Stimulated activated CD4-positive, alpha-beta T cell treated with anti-CD3 and anti-CD28 coated beads, Interleukin-15, amount 100 ng/mL, for 48 hours (primary cell): ENCODE measurements at regions not wholly inside any gene's neighbourhood (a gene's known extent, or its start where the extent isn't known, plus 50 kb on each side); places are given as distances from the start of the nearest gene placed in this dataset.
"Not testable (repeated sequence)": the region's sequence is repeated elsewhere in the genome, so short reads cannot be mapped to it uniquely, and the experiment has no call there.

ENCODE experiments used
- DNase-seq, 2 donors: peaks; one replicate each; pipeline ENCODE4 v3.0.0-alpha.2; 2020; ENCODE audit warnings: low read depth in 2 of 2

DNA sequence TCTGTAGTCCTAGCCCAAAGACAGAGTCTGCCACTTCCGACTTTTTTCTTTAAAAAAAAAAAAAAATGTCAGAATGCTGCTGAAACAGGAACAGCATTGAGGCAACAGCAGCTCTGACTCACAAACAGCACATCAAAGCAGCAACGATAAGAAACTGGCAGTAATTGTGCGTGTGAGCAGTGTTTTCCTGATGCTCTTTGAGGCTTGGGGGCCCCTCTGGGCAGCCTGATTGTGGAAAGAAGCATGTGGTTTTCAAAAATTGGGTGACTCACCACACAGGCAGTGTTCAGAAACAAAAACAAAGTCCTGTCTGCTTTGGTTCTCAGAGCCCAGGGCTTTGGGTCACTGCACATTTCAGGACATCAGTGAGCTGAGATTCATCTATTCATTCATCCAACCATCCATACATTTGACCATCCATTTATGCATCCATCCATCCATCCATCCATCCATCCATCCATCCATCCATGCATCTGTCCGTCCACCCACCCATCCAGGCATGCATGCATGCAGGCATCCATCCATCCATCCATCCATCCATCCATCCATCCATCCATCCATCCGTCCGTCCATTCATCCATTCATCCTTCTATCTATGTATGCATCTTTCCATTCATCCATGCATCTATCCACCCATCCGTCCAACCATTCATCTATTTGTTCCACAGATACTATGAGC lies 308.4 kb downstream of the RPLP1 start:
- DNase-seq: peak; percentile 74 to 83

DNA sequence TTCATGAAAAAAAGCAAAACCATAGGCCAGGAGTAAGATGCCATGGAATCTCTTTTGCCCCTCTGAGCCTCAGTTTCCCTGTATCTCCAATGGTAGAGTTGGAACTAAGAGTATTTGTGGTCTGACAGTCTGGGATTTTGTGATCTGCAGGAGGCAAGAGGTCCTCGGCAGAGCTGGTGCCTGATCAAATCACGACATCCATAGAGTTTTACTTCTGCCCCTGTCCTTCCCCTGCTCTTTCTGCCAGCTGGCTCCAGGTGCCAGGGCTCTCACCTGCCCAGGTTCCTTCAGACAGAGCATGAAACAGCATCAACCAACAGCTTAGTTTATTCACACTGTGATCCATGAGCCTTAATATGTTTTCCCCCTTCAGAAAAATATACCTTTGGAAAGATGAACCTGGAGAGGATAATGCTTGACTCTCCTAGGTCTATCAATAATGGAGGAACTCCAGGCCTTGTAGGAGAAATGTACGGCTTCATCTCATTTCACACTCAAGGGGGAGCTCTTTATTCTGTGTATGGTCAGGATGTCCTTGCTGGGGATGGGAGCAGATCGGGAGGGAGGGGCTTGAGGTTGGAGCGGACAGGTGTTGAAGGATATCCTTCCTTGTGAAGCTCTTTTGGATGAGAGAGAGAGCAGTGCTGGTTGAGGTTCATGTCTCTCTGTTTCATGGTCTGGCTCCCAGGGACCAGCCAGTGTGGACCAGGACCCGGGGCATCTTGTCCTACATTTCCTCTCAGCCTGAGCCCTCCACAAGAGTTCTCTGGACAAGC lies 309.9 kb downstream of the RPLP1 start:
- DNase-seq: no peak

DNA sequence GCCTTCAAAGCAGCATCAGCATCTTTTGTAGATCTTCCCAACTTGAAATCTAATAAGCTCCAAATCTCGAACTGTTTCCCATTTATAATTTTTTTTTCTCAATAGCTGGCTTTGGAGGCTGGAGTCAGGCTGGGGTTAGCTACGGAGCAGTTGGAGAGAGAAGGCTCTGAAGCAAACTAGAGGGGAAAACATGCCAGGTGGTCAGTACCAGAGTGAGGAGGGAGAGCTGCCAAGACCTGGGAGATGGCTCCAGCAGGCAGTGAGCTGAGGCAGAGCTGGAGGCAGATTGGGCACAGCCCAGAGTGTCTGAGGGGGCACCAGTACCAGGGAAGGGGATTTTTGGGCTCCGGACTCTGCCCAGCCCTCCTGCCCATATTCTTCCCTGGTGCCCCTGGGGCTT lies 311.2 kb downstream of the RPLP1 start:
- DNase-seq: no peak

DNA sequence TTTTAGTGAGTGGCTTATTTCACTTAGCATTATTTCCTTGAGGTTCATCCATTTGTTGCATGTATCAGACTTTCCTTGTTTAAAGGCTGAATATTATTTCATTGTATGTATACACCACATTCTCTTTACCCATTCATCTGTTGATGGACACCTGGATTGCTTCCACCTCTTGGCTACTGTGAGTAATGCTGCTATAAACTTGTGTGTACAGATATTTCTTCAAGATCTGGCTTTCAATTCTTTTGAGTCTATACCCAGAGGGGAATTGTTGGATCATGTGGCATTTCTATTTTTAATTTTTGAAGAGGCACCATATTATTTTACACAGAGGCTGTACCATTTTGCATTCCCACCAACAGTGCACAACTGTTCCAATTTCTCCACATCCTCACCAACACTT lies 313.5 kb downstream of the RPLP1 start:
- DNase-seq: no peak

DNA sequence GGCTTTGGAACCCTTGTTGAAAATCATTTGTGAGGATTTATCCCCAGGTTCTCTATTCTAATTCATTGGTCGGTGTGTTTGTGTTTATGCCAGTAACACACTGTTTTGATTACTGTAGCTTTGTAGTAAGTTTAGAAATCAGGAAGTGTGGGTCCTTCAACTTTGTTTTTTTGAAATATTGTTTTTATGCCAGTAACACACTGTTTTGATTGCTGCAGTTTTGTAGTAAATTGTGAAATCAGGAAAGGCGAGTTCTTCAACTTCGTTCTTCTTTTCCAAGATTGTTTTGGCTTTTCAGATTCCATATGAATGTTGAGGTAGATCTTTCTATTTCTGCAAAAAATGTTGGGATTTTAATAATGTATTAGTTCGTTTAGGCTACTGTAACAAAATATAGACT lies 314.6 kb downstream of the RPLP1 start:
- no peak for DNase-seq

DNA sequence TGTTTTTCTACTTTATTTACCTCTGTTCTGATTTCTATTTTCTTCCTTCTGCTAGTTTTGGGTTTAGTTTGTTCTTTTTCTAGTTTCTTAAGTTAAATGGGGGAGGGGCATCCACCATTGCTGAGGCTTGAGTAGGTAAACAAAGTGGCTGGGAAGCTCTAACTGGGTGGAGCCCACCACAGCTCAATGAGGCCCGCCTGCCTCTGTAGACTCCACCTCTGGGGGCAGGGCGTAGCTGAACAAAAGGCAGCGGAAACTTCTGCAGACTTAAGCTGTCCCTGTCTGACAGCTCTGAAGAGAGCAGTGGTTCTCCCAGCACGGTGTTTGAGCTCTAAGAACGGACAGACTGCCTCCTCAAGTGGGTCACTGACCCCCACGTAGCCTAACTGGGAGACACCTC lies 316.7 kb downstream of the RPLP1 start:
- not testable (repeated sequence) for DNase-seq

DNA sequence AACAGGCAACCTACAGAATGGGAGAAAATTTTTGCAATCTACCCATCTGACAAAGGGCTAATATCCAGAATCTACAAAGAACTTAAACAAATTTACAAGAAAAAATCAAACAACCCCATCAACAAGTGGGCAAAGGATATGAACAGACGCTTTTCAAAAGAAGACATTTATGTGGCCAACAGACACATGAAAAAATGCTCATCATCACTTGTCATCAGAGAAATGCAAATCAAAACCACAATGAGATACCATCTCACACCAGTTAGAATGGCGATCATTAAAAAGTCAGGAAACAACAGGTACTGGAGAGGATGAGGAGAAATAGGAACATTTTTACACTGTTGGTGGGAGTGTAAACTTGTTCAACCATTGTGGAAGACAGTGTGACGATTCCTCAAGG lies 321.6 kb downstream of the RPLP1 start:
- DNase-seq: not testable (repeated sequence)

DNA sequence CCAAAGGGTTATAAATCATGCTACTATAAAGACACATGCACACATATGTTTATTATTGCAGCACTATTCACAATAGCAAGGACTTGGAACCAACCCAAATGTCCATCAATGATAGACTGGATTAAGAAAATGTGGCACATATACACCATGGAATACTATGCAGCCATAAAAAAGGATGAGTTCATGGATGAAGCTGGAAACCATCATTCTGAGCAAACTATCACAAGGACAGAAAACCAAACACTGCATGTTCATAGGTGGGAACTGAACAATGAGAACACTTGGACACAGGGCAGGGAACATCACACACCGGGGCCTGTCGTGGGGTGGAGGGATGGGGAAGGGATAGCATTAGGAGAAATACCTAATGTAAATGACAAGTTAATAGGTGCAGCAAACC lies 322.1 kb downstream of the RPLP1 start:
- DNase-seq: not testable (repeated sequence)

DNA sequence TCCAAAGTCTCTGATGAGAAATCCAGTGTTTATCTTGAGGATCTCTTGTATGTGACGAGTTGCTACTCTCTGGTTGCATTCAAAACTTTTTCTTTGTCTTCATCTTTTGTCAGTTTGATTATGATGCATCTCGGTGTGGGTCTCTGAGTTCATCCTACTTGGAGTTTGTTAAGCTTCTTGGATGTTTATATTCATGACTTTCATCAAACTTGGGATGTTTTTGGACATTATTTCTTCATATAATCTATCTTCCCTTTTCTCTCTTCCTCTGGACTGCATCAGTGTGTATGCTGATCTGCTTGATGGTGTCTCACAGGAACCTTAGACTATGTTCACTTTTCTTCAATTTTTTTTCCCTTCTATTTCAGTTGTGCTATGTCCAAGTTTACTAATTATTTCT lies 320.4 kb downstream of the TLE3 start:
- no peak for DNase-seq

DNA sequence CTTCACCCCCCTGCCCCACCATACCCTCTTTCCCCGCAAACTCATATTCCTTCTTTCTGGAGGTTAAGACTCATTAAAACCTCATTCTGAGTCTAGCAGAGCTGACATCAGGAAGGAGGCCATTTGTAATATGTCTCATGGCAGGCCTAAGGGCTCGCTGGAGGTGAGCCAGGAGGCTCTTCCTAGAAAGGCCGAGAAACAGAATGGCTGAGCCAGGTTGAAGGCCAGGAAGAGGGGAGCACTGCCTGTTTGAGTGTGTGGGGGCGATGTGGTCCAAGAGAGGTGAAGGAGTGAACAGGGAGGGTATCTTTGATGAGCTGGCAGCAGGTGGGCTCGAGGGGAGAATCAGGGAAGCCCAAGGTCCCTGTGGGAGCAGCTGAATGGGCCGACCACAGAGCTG lies 317.3 kb downstream of the TLE3 start:
- no peak for DNase-seq

DNA sequence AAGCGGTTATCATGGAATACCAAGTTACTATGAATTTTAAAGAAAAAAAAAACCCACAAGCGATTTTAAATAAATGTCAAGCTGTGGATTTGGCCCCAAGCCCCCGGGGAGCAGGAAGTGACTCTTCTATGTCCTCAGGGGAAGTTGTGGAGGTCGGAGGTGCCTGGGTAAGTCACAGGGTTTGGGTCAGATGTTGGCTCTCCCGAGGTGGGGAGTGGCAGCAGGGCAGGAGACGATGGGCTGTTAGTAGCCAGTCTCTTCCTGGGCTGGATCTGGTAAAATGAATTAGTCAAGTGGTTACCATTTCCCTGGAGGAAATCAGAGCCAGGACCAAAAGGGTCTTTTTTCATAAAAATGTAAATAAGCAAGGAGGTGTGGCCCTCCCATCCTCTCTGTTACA lies 316.7 kb downstream of the TLE3 start:
- DNase-seq: no peak

DNA sequence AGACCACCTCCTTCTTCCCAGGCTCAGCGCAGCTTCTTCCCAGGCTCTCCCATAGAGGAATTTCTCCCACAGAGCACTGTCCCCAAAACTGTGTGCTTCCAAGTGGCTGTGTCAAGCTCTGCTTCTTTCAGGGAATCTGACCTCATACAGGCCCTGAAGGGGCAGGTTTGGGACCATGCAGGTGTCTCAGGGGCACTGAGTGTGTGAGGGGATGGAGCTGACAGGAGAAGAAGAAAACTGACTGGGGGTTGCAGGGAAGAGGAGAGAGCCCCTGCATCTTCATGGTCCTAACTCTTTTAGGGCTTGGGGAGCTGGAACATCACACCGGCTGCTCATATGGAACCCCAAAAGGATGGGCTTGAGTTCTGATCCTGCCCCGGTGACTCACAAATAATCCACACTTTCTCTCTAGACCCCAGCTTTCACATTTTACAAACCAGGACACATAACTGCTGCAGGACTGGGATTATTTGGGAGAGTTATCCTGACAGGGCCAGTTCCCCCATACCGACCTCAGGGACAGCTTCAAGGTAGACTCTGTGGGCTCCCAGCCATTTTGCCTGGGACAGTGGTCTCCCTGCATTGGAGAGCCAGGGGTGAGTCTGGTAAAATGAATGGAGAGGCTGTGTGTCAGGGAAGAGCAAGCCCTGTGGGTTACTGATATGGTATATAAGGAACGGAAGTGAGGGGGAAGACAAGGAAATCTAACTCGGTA lies 316.1 kb downstream of the TLE3 start:
- DNase-seq: no peak

DNA sequence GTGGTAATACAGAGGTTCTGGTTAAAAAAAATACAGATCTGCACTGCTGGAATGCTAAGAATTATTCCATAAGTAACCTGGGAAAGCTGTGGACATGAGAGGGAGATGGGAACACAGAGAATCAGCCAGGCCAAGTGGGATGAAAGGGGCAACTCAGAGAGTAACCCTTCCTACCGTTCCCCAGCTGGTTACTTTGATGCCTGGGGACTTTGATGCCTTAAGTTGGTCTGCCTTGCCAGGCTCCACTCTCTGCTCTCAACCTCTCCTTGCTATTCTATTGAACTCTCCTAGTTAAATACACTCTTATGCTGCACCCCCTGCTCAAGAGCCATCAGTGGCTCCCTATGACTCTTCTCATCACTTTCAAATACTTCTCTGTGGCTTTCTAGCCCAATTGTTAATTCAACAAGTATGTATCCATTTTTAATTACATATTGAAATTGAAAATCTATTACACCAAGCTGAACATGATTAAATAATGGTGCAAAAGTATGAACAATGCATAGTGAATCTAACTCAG lies 315.5 kb downstream of the TLE3 start:
- no peak for DNase-seq

DNA sequence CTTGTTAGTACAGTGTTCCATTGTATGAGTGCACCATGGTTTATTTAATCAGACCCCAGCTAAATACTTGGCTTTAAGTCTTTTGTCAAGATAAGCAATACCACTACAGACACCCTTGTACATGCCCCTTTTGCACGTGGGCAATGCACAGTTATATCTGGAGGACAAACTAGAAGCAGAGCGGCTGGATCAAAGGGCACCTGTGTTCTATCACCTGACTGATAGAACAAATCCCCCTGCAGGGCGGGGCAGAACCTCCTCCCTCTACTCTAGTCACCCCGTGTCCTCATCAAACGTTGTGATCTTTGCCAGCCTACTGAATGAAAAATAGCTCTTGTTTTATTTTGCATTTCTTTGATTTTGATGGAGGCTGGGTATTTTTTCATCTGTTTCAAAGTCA lies 314.9 kb downstream of the TLE3 start:
- DNase-seq: no peak

DNA sequence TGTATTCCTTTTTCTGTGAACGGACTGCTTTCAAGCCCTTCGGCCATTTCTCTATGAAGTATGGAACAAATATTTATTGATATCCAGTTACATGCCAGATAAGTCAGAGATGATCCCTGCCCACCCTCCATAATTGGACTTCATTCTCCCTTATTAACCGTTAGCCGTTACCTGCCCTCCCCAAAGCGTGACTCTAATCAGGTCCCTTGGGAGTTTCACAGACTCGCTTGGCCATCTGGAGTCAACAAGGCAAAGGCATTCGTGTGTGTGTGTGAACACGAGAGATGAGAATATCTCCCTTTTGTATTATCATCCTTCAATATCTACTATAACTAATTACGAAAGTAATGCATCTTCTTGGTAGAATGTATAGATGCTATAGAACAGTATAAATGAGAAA lies 314.5 kb downstream of the TLE3 start:
- DNase-seq: no peak

DNA sequence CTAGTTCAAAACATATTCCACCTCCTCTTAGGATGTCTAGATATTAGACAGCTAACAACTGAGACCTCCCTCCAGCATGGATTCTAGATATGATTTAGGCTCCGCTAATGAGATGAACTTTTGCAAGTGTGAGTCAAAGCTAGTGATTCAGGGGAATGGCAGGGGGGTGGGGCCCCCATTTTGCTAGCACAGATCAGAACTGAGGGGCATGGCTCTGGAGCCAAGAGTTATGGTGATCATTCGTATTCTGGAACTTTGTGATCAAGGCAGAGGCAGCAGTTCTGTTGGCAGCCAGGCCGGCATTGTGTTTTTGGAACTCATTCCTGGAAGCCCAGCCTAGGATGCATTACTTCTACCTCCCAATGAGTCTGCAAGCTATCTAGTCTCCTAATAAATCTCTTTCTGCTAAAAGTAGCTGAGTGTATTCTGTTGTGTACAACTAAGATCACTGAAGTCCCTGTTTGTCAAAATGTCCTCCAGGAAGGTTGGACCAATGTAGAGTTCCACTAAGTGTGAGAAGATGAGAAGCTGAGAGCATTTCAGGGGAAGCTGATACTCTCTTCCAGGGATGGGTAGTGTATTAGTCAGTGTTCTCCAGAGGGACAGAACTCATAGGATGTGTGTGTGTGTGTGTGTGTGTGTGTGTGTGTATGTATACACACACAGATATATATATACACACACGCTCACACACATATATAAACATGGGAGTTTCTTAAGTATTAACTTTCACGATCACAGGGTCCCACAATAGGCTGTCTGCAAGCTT lies 312.7 kb downstream of the TLE3 start:
- DNase-seq: no peak

DNA sequence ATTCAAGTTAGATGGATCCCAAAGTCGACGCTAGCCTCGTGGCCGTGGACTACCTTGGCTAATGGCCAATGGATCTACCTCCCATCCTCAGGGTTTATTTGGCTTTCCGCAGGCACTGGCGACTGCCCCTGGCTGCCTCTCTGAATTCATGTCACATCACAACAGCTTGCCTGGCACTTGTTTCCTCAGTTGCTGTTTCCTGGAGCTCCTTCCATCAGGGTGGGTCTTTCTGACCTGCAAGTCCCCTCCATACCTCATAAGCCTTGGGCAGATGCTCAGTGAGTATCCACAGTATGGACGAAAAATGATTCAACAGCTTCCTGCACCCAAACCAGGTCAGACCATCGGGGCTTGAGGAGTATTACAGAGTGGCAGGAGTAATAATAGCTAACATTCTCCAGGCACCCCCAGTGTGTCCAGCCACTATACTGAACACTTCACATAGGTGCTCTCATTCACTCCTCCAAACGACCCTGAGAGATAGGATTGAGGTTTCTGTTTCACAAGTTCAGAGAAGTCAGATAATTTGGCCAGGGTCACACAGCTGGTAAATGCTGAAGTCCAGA lies 311.5 kb downstream of the TLE3 start:
- no peak for DNase-seq

DNA sequence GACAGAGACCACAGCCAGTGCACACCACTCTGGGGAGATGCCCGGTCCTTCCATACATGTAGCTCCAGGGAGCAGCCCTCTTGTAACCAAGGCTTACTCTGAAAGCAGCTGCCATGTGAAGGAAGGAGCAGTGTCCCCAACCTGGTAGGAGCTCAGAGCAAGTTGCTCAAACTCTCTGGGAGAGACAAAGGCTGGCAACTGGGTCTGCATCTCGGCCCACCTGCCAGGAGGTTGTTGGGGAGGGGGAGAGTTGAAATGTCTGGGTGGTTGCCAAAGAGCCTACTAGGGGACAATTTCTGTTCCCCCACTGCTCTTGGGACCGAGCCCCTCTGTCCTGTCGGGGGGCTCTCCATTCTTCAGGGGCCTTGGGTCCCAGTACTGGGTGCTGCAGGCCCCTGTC lies 309.9 kb downstream of the TLE3 start:
- no peak for DNase-seq

DNA sequence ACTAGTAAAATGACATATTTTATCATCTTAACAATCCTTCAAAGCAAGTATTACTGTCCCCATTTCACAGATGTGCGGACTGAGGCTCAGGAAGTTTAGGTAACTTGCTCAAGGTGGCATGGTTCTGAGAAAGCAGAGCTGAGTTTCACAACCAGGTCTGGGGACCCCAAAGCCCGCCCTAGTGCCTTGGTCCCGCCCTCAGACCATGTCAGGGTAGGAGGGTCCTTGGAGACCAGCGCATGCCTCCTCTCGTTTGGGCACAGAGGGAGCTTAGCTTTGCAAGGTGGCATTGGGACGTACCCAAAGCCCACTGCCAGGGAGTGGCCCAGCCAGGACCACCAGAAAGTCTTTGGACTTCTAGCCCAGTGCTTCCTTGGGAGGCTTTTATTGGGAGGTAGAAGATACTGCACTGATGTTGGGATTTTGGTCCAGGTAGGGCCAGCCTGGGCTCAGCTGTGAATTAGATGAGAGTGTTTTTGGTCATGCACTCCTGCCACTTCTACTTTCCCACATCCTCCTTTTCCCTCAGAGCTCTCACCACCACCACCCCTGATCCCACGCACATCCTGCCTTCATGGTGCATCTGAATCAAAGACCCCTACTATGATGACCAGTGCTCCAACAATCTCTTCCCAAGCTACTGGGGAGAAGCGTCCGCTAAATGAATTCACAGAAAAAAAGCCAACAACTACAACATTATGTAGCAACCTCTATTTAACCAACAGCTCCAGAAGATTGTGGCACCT lies 307.9 kb downstream of the TLE3 start:
- no peak for DNase-seq

DNA sequence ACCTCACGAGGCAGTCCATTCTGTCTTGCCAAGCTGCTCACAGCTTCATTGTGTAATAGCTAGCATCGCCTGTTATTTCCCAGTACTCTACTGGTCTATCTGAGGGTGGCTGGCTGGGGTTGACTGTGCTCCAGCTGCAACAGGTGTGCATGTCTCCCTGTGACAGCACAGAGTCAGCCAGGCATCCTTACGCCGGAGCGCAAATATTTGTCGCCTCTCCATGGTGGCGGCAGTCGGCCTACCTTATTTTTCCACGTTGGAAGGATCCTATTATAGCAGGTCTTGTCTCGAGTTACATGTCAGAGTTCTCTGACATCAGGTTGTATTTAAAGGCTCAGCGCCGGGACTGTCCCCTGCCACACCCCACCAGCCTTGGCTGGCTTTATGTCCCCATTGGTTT lies 307.1 kb downstream of the TLE3 start:
- no peak for DNase-seq

DNA sequence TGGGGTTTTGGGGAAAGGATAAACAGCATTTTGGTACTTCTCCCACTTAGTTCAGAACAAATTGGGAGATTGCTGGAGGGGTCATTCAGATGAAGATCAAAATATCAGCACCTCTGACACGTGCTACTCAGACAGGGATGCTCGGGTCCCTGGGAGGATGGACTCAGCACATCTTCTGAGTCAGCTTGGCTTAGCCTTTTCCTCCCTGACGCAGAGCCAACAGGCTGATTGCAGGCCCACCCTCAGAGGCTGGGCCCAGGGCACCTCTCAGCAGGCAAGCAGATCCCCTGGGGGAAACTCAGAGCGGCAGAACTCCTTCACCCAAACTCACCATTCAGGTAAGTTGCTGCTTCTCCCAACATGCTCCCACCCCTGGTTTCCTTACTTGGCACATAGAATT lies 304.9 kb downstream of the TLE3 start:
- DNase-seq: no peak
